ENCODE measurements at regions not wholly inside any gene's neighbourhood (a gene's known extent, or its start where the extent isn't known, plus 50 kb on each side); places are given as distances from the start of the nearest gene placed in this dataset.

DNA sequence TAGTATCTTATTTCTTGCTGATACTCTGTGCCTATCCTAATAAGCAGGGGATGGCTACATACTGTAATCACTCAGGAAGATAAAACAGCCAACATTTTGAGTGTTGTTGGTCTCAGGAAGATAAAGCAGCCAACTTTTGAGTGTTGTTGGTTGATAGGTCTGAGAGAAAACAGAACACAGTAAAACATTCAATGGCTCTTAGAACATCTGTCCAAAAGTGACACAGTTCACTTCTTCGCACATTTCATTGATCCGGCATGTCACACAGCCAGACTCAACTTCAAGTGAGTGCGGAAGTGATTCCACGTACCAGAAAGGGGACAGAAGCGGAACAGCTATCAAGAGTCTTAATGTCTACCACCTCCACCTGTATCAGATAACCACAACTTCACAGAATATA lies 87.3 kb upstream of the DMD start:
- Histone ChIP-seq H3K9ac (ENCODE audit: low read depth, low read length) (no peak overlapping the region), H3K36me3 (ENCODE audit: insufficient read depth, low read length) (no peaks in the 10 kb centered on the region), H3K9me3 (ENCODE audit: control insufficient read depth, insufficient read depth, low read length) (no peaks in the 10 kb centered on the region; the same call in 1 of the 2 replicates), H3K4me1 (ENCODE audit: insufficient read depth, low read length) (no peaks in the 10 kb centered on the region)

DNA sequence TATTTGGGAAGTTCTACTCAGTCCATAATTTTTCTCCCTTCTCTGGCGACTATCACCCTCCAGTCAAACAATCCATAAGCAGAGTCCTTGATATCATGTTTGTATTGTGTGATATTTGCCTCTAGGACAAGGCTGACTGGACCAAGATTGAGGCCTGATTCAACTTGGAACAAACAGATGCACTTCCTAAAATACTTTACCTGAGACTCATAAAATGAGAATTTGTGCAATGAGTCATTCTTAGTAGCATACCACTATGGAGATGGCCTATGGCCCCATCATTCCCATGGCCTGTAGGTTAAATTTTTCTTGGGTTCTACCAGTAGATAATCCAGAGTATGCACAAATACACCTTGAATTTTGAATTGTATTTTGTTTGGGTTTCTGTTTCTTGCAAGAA lies 74.2 kb upstream of the DMD start:
- Histone ChIP-seq H3K9me3 (ENCODE audit: control insufficient read depth, insufficient read depth, low read length) (no peaks in the 10 kb centered on the region), H3K36me3 (ENCODE audit: insufficient read depth, low read length) (no peaks in the 10 kb centered on the region), H3K9ac (ENCODE audit: low read depth, low read length) (no peak overlapping the region)

DNA sequence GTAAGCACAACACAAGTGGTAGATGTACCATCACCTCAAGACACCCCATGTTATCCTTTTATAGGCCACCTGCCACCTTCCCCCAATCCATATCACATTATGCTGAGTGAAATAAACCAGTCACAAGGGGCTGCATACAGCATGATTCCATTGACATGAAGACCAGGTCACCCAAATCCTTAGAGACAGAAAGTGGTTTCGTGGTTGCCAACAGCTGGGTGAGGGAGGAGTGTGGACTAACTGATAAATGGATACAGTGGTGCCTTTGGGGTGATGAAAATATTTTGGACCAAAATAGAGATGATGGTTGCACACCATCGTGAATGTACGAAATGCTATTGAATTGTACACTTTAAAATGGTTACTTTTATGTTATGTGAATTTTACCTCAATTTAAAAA lies 65.7 kb upstream of the DMD start:
- Histone ChIP-seq H3K36me3 (ENCODE audit: insufficient read depth, low read length) (no peaks in the 10 kb centered on the region), H3K9ac (ENCODE audit: low read depth, low read length) (no peak overlapping the region), H3K4me1 (ENCODE audit: insufficient read depth, low read length) (0 out of 2 replicates have a peak, but pooled peaks cover 9% of the 10 kb centered on the region), H3K9me3 (ENCODE audit: control insufficient read depth, insufficient read depth, low read length) (no peaks in the 10 kb centered on the region)

More for the DNA sequence above, 74.2 kb upstream of the DMD start:
- no peaks in the 10 kb centered on the region for H3K4me1 ChIP-seq (ENCODE audit: insufficient read depth, low read length)

DNA sequence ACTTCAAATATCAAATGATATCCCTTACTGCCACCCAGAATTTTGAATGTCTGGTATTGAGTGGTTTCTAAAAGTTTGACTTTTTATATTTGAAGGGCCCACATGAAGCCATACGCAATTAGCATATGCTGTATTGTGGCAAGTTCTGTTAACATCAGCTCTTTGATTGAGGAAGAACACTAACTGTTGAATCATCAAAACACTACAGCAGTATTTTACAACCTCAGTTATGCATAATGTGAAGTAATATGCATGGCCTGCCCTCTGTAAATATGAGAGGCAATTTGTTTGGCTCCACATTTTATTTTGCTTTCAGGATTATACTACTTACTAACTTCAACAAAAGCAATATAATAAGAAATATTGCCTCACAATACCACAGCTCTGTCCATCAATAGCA lies 62.2 kb upstream of the DMD start:
- no peaks in the 10 kb centered on the region for H3K9me3 ChIP-seq (ENCODE audit: control insufficient read depth, insufficient read depth, low read length)
- H3K9ac ChIP-seq (ENCODE audit: low read depth, low read length), result no peak overlapping the region
- 0 out of 2 replicates have a peak, but pooled peaks cover 9% of the 10 kb centered on the region for H3K4me1 ChIP-seq (ENCODE audit: insufficient read depth, low read length)
- H3K36me3 ChIP-seq (ENCODE audit: insufficient read depth, low read length), result no peaks in the 10 kb centered on the region

DNA sequence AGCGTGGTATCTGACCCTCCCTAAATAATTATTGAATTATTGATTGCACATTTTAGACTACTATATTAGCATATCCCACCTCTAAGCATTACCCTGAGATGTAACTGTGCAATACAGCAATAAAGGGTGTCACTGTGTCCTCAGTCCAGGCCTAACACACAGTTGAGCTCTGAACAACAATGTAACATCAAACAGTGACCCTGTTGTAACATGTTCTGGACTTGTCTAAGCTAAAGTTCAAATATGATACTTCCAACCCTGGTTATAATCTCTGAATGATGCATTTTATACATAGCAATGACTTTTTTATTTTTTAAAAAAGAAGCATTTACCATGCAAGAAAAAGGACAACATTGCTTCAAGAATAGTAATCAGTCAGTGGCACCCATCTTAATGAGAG lies 61.6 kb upstream of the DMD start:
- no peaks in the 10 kb centered on the region for H3K9me3 ChIP-seq (ENCODE audit: control insufficient read depth, insufficient read depth, low read length)
- H3K9ac ChIP-seq (ENCODE audit: low read depth, low read length), result no peak overlapping the region
- 0 out of 2 replicates have a peak, but pooled peaks cover 9% of the 10 kb centered on the region for H3K4me1 ChIP-seq (ENCODE audit: insufficient read depth, low read length)
- H3K36me3 ChIP-seq (ENCODE audit: insufficient read depth, low read length), result no peaks in the 10 kb centered on the region

Data from ES-I3 (cell line).